ENCODE measurements at regions not wholly inside any gene's neighbourhood (a gene's known extent, or its start where the extent isn't known, plus 50 kb on each side); places are given as distances from the start of the nearest gene placed in this dataset.
"Not testable (repeated sequence)": the region's sequence is repeated elsewhere in the genome, so short reads cannot be mapped to it uniquely, and the experiment has no call there.

- no peak for DNase-seq
Observed at GRCh38 chr14:82757776-82758175, 1224.1 kb upstream of the SEL1L start.

DNA sequence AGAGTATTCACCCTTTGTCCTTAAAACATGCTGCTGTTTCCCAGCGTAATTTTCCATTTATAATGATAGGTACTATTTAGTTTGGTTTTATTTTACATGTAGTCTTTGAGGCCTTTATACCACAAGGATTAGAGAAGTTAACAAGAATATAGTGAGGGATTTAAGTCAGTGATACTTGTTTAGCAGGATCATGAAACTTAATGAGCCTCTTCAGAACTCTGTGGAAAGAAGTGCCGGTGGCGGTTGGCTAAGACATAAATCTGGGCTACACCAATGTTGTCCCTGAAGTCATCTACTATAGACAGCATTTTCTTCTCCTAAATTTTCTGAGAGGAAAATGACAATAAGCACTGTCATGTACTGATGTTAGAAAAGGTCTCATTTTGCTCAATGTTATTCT lies 1226.0 kb upstream of the SEL1L start:
- DNase-seq = no peak

DNA sequence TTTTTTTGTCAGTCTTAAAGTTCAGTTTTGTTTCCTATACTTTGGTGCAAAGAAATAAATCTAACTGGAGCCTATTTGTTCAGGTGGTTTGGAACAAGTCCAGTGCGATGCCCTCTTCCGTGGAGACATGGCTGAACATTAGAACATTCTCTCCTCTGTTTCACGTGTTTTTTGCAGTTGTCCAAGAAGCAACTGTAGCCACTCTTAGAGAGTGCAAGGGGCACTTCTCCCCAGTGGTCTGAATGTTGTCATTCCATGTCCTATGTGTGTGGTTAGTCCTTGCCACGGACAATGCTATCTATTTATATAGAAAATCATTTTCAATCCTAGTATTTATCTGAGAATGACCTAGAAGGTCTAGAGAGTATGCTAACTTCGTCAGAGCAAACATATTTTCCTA lies 1232.5 kb upstream of the SEL1L start:
- no peak for DNase-seq

DNA sequence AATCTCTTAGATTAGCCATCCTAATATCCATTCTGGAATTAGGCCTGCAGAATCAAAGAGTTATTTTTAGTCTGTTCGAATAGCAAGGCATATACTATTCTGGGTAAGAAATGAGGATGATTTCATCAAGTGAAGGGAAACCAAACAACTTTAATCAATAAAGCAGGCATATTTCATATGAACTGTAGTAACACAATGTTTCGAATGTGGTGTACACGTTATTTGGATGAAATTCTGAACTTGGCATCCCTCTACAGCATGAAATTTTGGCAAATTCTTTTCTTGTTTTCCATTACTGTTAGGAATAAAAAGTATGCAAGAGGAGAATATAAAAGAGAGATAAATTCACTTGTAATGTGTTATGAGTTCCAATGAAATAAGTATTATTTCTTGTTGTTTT lies 1233.3 kb upstream of the SEL1L start:
- DNase-seq = no peak

GRCh38 chr14:82776958-82777357 lies 1243.3 kb upstream of the SEL1L start:
- DNase-seq = no peak

- DNase-seq = no peak
Observed at GRCh38 chr14:82778008-82778590, 1244.4 kb upstream of the SEL1L start.

DNA sequence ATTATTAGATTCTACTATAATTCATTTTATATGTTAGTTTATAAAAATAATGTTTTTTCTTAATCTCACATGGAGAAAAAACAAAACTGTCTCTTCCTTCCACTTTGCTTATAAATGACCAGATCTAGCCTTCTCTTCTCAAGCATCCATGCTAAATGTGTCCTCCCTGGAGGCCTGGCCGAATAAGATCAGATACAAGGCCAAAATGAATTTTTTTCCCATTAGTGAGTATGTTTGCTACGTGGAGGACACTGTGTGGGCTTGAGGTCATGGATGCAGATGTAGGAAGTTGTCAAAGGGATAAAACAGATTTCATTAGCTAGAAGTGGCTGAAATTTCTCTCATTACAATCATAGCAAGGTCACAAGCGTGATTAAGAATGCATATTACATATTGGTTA lies 1244.9 kb upstream of the SEL1L start:
- DNase-seq = no peak

- DNase-seq = no peak
Observed at GRCh38 chr14:82779301-82779700, 1245.6 kb upstream of the SEL1L start.

DNA sequence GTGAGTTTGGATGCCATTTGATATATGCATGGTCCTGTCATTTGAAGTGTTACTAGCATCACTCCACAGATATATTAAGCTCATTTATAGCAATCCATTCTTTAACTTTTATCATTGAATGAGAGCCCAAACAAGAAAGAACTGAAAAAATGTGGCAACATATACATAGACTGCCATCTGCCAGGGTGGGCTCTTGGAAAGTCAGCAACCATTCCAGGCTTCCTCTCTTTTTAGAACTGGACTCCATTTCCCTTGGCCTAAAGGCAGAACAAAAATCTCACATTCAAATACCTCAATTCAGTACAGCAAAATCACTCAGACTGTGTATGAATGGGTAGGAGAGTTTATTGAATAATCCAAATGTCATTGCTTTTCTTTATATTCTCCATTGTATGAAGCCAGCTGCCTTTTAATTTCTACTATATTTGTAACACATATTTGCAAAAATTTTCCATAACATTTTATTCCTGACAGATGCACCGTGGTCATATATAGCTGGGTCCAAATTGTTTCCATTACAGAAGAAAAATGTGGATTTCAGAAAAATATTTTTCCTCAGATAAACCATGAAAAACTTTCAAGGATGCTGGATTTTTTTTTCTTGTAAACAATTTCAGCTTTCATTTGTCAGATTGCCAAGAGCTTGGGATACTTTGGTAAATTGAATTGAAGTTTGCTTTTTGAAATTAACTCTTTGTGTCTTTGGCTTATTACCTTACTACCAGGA lies 1252.3 kb upstream of the SEL1L start:
- DNase-seq = no peak

GRCh38 chr14:82786483-82786880 lies 1252.8 kb upstream of the SEL1L start:
- DNase-seq = no peak

DNA sequence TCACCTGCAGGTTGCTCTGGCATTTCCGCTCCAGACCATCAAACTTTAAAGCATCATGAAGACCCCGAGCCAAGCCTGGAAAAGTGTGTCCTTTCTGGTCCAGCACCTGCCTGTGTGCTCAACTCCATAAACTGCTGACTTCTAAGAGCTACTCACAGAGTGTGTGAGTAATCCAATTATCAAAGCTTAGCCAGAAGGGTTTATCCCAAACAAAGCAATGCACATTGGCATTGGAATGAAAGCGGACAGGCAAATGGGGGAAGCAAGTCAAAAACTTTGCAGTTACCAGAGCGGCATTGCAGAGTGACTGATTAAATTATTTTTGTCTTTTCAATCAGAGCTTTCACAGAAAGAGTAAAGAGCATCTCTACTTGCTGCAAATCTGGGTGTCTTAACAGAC lies 1262.4 kb upstream of the SEL1L start:
- DNase-seq = no peak

- DNase-seq = no peak
Observed at GRCh38 chr14:82798276-82798675, 1264.6 kb upstream of the SEL1L start.

GRCh38 chr14:82805892-82806825 lies 1272.5 kb upstream of the SEL1L start:
- DNase-seq = no peak

GRCh38 chr14:82811246-82811645 lies 1277.6 kb upstream of the SEL1L start:
- DNase-seq = no peak

- DNase-seq = not testable (repeated sequence)
Observed at GRCh38 chr14:82814339-82814738, 1280.7 kb upstream of the SEL1L start.

- no peak for DNase-seq
Observed at GRCh38 chr14:82830596-82830995, 1296.9 kb upstream of the SEL1L start.

GRCh38 chr14:82836256-82836950 lies 1302.8 kb upstream of the SEL1L start:
- no peak for DNase-seq

GRCh38 chr14:82837611-82838140 lies 1304.0 kb upstream of the SEL1L start:
- DNase-seq = no peak

- DNase-seq = no peak
Observed at GRCh38 chr14:82850576-82850975, 1316.9 kb upstream of the SEL1L start.

- no peak for DNase-seq
Observed at GRCh38 chr14:82854131-82854530, 1320.5 kb upstream of the SEL1L start.

DNA sequence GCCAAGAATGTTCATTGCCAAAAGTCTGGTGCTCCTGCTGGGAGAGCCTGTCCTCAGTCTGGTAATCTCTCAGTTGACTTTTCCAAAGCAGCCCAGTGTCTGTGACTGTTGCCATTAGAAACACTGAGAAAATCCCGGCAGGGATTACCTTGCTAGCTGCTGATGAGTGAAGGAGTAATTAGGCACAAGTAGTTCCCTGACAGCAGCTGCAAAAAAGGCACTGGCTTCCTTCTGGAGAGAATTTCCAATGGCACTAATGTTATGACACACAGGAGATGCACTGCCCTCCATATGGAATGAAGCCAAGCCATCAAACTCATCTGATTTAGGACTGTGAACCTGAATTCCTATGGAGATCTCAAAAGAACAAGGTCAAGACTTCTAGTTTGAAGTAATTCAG lies 1321.2 kb upstream of the SEL1L start:
- no peak for DNase-seq

- no peak for DNase-seq
Observed at GRCh38 chr14:82855912-82856391, 1322.3 kb upstream of the SEL1L start.

DNA sequence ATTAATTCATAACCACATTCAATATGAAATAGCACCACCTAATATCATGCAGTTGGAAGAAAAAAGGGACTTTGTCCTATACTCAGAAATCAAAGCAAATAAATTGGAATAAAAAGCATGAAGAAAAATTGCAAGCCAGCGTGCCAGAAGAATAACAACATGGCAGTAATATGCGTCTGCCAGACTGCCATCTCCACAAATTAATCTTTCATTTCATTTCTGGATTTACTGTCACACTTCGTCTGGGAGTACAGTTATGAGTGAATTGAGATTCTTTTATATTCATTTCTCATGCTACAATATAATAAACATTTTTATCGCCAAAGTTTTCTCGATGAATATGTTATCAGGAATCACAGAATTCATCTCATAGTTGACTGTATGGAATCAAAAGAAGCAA lies 1327.7 kb upstream of the SEL1L start:
- no peak for DNase-seq

Data from NCI-H1930 (cell line).